Activated T-cell treated with anti-CD3 and anti-CD28 coated beads for 48 hours (primary cell): ENCODE measurements at regions not wholly inside any gene's neighbourhood (a gene's known extent, or its start where the extent isn't known, plus 50 kb on each side); places are given as distances from the start of the nearest gene placed in this dataset.
"Not testable (repeated sequence)": the region's sequence is repeated elsewhere in the genome, so short reads cannot be mapped to it uniquely, and the experiment has no call there.

Source experiments
- DNase-seq: peaks from one replicate; pipeline ENCODE4 v3.0.0-alpha.2; 2020; ENCODE audit warnings: low read depth

DNA sequence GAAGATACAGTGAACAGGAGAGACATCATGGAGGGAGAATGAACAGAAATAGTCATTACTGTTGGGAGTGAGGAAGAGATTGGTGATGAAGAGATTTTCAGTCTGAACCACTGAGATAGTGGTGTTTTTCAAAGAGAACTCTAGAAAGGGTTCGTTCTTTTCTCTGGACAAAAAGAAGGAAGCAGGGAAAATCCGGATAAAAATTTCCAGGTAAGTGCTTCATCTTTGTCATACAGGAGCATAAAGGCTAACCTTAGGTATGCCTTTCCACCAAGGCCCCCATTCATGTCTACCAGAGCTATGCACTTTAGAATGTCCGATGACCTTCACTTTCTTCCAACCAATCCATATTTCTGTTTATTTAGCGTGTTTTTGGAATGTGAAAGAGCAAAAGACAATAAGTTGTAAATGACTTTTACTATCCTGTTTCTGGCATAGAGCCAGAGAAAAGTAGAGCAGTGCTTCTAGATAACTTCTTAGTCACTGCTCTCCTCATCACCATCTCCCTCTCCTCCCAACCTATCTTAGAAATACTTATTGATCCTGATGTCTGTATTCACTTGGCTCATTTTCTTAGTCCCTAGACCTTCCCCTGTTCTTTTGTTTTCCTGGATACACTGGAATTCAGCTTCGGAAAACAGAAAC, 116.5 kb downstream of the TTC6 start:
- no peak for DNase-seq

GRCh38 chr14:37712476-37712860, 117.0 kb downstream of the TTC6 start:
- not testable (repeated sequence) for DNase-seq

DNA sequence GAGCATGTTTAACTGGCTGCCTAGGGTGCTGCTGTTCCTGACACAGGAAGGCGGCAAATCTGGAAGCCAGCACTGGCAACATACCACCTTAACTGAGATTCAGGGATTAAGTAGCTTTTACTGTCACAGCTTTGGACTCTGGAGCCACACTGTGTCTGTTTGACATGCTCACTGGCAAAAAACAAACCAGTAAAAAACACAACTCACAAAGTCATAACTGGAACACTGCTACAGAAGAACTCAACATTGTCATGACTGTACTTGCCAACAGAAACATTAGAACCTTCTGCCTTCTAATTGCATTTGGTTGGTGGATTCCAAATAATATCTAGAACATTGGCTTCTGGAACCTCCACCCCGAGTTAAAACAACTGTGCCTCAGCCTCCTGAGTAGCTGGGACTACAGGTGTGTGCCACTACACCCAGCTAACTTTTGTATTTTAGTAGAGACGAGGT, 117.6 kb downstream of the TTC6 start:
- no peak for DNase-seq

- DNase-seq, result no peak
These were observed 124.7 kb downstream of the TTC6 start for GRCh38 chr14:37720131-37720530.

DNA sequence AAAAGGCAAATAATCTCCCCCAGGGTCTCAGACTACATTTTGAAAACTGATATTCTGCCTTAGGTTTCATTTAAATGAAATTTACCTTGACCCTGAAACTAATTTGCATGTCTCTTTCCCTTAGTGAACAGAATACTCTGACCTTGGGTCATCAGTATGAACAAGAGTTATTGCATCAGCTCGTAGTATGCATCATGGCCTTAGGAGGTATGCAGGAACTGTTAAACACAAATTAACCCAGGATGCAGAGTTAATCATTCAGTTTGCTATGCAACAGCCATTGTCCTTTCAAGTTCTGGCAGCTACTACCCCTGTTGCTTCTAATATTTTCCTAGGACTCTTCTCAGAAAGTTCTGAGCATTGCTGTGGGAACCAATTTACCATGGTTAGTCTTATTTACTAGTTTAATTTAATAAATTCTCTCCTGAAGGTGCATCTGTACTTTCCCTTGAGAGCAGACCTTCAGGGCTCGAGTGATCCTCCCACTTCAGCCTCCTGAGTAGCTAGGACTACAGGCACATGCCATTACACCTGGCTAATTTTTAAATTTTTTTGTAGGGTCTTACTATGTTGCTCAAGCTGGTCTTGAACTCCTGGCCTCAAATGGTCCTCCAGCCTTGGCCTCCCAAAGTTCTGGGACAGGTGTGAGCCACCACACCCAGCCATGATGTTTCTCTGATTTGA, 126.7 kb downstream of the TTC6 start:
- no peak for DNase-seq

GRCh38 chr14:37723515-37723914, 128.1 kb downstream of the TTC6 start:
- no peak for DNase-seq

GRCh38 chr14:37726708-37727107, 131.3 kb downstream of the TTC6 start:
- DNase-seq, result no peak

- no peak for DNase-seq
These were observed 133.8 kb downstream of the TTC6 start for GRCh38 chr14:37729218-37729617.

DNA sequence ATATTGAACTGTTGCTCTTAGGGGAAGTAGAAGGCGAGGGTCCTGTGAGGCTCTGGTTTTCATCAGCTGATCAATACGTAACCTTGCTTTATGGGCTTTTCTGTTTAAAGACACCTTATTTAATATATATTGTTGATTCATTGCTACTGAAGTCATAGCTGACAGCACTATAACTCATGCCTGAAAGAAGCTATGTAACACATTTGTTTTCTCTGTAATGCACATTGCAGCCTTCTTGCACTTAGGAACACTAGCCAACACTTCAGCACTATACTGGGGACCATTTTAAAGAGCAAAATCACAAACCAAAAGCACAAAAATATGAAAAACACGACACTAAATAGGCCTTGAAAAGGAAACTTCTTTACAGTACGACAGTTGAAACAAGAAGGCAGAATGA, 135.7 kb downstream of the TTC6 start:
- no peak for DNase-seq

DNA sequence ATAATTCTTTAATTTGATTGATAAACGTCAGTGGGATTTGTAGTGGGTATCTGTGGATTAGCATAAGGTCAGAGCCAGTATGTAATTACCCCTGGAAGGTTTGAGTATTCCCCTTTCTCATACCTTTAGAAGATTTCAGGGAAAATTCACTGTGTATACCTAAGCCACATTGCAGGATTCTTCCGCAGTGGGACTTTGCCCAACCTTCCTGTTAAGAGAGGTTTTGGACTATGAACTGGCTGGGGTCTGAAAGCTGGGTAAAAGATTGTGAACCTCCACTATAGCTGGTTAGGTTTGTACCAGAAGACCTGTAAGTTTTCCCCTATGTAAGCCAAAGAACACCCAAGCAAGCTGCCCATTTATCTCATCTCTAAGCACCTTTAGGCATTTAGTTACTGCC, 150.2 kb downstream of the TTC6 start:
- no peak for DNase-seq

DNA sequence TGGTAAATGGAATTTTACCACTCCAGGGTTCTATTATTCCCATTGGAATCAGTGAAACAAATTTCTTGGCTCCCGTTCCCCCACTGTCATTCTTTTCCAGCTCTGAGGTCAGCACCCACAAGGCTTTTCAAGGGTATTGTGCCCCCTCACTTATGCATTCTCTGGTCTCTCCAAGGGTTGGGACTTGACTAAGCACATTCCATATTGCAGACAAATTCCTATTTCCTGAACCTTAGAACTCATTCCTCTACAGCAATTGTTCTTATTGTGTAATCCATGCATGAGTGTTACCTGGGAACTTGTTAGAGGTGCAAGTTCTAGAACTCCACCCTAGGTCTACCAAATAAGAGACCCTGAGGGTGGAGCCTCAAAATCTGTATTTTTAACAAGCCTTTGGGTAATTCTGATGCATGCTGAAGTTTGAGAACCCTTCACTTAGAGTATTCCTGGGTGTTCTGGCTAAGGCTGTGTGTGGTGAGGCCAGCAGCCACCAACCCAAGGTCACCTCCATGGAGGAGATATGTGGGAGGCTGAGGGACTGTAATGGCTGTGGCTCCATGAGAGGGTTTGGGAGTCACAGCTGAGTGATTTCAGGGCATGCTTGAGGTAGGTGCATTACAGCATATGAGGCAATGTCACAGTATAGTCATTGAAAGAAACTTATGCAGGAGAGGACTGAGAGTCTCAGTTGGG, 150.9 kb downstream of the TTC6 start:
- DNase-seq, result no peak

DNA sequence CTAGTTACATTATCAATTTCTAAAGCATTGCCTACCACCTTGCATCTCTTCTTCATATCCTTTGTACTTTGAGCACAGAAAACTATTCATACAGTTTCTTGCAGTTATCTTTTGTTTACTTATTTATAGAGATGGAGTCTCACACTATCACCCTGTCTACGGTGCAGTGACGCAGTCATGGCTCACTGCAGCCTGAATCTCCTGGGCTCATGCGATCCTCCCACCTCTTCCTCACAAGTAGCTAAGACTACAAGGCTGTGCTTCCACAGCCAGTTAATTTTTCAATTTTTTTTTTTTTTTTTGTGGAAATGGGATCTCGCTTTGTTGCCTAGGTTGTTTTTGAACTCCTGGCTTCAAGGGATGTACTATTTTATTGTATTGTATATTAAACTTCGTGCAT, 158.0 kb downstream of the TTC6 start:
- no peak for DNase-seq

- not testable (repeated sequence) for DNase-seq
These were observed 164.8 kb downstream of the TTC6 start for GRCh38 chr14:37760275-37760674.

DNA sequence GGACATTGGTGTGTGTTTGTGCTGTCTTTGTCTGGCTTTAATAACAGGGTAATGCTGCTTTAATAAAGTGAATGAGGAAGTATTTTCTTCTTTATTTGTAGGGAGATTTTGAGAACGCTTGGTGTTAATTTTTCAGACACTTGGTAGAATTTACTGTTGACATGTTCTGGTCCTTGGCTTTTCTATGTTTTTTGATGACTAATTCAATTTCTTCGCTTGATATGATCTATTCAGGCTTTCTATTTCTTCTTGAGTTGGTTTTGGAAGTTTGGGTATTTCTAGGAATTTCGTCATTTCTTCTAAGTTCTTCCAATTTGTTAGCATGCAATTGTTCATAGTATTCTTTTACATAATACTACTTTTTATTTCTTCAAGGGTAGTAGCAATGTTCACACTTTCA, 167.8 kb downstream of the TTC6 start:
- DNase-seq, result no peak

DNA sequence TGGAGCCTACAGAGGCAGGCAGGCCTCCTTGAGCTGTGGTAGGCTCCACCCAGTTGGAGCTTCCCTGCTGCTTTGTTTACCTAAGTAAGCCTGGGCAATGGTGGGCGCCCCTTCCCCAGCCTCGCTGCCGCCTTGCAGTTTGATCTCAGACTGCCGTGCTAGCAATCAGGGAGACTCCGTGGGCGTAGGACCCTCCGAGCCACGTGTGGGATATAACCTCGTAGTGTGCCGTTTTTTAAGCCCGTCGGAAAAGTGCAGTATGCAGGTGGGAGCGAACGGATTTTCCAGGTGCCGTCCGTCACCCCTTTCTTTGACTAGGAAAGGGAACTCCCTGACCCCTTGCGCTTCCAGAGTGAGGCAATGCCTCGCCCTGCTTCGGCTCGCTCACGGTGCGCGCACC, 176.9 kb downstream of the TTC6 start:
- DNase-seq, result not testable (repeated sequence)

DNA sequence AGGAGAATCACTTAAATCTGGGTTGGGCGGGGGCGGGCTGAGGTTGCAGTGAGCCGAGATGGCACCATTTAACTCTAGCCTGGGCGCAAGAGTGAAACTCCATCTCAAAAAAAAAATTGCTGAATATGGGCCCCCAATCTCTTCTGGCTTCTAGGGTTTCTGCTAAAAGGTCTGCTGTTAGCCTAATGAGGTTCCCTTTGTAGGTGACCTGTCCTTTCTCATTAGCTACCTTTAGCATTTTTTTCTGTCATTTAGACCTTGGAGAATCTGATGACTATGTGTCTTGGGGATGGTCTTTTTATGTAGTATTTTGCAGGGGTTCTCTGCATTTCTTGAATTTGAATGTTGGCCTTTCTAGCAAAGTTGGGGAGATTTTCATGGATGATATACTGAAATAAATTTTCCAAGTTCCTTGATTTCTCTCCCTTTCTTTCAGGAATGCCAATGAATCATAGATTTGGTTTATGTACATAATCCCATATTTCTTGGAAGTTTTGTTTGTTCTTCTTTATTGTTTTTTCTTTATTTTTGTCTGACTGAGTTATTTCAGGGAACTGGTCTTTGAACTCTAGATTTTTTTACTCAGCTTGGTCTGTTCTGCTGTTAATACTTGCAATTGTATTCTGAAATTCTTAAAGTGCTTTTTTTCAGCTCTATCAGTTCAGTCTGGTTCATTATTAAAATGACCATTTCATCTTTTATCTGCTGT, 181.5 kb downstream of the TTC6 start:
- no peak for DNase-seq

DNA sequence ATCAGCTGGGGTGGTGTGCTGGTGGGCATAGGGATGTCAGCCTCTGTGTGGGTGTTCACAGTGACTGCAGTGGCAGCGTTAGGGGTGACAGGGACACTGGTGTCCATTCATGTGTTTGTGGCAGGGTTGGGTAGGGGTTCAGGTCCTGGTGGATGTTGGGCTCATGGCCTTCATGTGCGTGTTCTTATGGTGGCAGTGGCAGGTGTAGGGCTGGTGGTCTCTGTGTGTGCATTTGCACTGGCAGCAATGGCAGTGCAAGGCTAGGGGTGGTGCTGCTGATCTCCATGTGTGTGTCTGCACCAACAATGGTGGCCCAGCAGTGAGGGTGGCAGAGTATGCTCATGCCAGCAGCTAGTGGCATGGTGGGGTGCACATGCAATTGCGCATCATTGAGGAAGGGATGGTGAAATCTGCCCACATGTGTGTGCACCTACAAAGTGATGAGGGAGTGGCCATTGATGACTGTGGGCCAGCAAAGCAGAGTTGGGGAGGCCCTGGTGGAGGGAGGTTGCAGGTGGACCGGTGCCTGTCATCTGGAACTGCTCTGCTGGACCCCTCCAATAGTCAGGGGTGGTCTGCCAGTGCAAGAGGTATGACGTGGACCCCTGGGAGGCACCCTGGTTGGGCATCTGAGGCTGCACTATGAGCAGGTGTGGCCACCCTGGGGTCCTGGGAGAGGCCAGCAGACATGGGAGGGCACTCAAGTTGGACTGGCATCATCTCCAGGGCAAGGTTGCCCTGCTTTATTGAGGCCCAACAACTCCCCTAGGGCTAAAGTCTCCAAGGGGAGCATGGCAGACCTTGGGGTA, 182.9 kb downstream of the TTC6 start:
- no peak for DNase-seq

DNA sequence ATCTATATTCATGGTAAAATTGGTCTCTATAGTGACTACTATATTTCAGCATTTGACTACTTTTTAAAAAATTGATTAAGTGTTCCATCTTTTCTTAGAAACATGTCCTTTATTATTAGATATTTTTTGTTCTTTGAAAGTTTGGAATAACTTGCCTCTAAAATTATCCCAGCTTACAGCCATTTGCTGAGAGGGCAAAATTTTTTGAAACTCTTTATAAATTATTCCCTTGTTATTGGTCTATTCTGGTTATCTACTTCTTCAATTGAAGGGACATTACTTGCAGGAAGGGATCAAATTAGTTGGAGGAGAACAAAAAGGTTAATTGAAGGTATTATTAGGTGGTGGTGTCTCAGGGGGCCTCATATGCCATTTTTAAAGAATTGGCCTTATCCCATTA, 184.1 kb downstream of the TTC6 start:
- DNase-seq, result no peak

DNA sequence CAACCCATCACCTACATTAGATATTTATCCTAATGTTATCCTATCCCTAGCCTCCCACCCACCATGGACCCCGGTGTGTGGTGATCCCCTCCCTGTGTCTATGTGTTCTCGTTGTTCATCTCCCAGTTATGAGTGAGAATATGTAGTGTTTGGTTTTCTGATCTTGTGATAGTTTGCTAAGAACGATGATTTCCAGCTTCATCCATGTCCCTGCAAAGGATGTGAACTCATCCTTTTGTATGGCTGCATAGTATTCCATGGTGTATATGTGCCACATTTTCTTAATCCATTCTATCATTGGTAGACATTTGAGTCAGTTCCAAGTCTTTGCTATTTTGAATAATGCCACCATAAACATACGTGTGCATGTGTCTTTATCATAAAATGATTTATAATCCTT, 185.3 kb downstream of the TTC6 start:
- DNase-seq, result not testable (repeated sequence)

GRCh38 chr14:37784203-37784826, 188.9 kb downstream of the TTC6 start:
- DNase-seq, result not testable (repeated sequence)

DNA sequence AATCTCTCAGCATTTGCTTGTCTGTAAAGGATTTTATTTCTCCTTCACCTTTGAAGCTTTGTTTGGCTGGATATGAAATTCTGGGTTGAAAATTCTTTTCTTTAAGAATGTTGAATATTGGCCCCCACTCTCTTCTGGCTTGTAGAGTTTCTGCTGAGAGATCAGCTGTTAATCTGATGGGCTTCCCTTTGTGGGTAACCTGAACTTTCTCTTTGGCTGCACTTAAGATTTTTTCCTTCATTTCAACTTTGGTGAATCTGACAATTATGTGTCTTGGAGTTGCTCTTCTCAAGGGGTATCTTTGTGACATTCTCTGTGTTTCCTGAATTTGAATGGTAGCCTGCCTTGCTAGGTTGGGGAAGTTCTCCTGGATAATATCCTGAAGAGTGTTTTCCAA, 189.4 kb downstream of the TTC6 start:
- DNase-seq, result not testable (repeated sequence)
